ENCODE measurements at regions not wholly inside any gene's neighbourhood (a gene's known extent, or its start where the extent isn't known, plus 50 kb on each side); places are given as distances from the start of the nearest gene placed in this dataset.

DNA sequence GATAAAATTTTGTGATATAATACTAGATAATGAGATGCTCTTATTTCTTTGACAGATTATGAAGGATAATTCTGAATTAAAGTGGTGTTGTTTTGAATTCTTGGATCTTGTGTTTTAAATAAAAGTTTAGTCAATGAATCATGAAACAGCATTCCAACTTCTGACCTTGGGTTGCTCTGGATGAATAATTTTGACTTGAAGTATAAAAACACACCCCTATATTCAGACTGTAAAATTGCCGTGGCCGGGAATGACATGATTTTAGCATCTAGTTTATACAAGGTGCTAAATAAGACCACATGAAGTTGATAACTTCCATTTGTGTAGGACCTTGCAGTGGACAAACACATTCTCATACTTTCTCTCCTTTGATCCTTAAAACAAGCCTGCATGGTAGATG lies 67.2 kb upstream of the DAP start:
- H3K4me3 ChIP-seq (ENCODE audit: low read length): no peak overlapping the region
- TF ChIP-seq, protein P1, sequence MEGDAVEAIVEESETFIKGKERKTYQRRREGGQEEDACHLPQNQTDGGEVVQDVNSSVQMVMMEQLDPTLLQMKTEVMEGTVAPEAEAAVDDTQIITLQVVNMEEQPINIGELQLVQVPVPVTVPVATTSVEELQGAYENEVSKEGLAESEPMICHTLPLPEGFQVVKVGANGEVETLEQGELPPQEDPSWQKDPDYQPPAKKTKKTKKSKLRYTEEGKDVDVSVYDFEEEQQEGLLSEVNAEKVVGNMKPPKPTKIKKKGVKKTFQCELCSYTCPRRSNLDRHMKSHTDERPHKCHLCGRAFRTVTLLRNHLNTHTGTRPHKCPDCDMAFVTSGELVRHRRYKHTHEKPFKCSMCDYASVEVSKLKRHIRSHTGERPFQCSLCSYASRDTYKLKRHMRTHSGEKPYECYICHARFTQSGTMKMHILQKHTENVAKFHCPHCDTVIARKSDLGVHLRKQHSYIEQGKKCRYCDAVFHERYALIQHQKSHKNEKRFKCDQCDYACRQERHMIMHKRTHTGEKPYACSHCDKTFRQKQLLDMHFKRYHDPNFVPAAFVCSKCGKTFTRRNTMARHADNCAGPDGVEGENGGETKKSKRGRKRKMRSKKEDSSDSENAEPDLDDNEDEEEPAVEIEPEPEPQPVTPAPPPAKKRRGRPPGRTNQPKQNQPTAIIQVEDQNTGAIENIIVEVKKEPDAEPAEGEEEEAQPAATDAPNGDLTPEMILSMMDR (IDR thresholded peaks at IDR 0.05; ENCODE audit: insufficient read depth, low read depth, low read length, missing control alignments): no peak
- no peak for DNase-seq (ENCODE audit: low read depth)

DNA sequence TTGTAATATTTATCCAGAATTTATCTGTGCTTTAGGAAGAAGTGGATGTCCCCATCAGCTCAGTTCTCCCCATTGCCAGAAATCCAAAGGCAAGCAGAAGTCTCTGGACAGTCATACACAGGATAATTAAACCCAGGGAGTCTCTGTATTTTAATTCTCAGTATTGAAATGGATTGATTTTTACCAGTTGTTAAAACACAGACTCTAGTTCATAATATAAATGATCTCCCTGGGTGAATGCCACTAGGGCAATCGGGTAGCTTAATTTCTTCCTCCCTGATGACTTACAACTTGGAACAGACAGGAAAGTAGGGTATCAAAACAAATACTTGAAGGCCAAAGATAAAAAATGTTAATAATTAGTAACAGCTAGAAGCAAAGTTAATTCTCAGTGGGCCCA lies 66.5 kb upstream of the DAP start:
- TF ChIP-seq, protein P1 (IDR thresholded peaks at IDR 0.05; ENCODE audit: insufficient read depth, low read depth, low read length, missing control alignments): no peak
- no peak overlapping the region for H3K4me3 ChIP-seq (ENCODE audit: low read length)
- DNase-seq (ENCODE audit: low read depth): no peak

DNA sequence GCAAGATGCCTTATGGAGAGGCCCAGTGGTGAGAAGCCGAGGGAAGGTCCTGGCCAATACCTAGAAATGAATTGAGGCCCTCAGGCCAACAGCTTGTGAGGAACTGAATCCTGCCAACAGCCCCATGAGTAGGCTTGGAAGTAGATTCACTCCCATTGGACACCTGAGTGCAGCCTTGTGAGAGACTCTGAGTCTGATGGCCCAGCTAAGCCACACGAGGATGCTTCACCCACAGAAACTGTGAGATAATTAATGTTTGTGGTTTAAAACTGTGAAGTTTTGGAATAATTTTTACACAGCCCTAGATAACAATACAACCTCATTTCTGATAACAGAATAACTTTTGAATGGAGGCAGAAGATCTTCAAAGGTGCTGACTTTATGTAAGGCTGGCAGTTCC lies 65.9 kb upstream of the DAP start:
- no peak overlapping the region for H3K4me3 ChIP-seq (ENCODE audit: low read length)
- DNase-seq (ENCODE audit: low read depth): no peak
- TF ChIP-seq, protein P1 (IDR thresholded peaks at IDR 0.05; ENCODE audit: insufficient read depth, low read depth, low read length, missing control alignments): no peak

DNA sequence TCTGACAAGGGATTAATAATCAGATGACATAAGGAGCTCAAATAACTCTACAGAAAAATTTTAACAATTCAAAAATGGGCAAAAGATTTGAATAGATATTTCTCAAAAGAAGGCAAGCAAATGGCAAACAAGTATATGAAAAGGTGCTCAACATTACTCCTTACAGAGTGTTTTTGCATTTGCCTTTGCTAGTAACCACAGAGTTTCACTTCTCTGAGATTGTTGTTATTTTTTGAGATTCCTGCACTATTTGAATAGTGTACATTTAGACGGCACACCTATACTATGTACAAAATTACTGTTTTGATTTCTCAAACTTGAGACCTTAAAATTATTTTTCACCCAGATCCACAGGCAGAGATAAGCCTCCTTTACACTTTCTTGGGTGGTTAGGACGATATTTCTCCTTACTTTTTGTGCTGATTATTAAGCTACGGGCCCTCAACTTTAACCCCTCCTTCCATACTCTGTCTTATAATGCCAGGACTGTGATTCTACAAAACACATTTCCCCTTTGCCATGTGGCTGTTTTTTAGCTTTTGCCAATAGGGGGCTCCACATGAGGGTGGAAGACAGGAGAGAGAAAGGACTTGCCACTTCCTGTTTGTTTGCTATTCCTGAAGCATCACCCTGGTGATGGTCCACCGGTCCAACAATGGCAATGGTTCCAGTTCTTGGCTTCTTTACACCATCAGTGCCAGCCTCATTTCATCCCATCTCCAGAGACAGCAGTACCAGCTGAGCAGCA lies 65.0 kb upstream of the DAP start:
- DNase-seq (ENCODE audit: low read depth): no peak
- H3K4me3 ChIP-seq (ENCODE audit: low read length): no peak overlapping the region
- TF ChIP-seq, protein P1 (IDR thresholded peaks at IDR 0.05; ENCODE audit: insufficient read depth, low read depth, low read length, missing control alignments): peak; percentile 9

DNA sequence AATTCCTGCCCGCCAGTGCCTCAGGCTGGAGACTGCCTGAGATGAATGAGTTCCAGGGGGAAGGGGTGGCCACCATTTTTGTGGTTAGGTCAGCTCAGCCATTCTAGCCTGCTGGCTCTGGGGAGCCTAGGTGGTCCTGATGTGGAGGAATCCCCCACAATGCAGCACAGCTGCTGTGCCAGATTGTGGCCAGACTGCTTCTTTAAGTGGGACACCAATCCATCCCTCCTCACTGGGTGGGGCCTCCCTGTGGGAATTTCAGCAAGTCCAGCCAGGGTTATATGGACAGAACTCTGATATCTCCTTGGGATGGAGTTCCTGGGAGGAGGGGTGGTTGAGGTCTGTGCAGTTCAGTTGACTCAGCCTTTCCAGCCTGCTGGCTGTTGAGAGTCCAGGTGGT lies 51.2 kb upstream of the DAP start:
- TF ChIP-seq, protein P1 (IDR thresholded peaks at IDR 0.05; ENCODE audit: insufficient read depth, low read depth, low read length, missing control alignments): no peak
- DNase-seq (ENCODE audit: low read depth): no peak
- H3K4me3 ChIP-seq (ENCODE audit: low read length): no peak overlapping the region

All from epithelial cell of esophagus (primary cell).